H9 (cell line): ENCODE measurements at regions not wholly inside any gene's neighbourhood (a gene's known extent, or its start where the extent isn't known, plus 50 kb on each side); places are given as distances from the start of the nearest gene placed in this dataset.

ENCODE experiments used
- DNase-seq: peaks from one replicate; pipeline ENCODE4 v3.0.0-alpha.2; 2017
- H2AFZ ChIP-seq: one replicate; pipeline ENCODE4 v1.6.1; 2013; ENCODE audit warnings: mild to moderate bottlenecking, low read length, control low read depth, moderate library complexity
- H2AK5ac ChIP-seq: 2 replicates; pipeline ENCODE4 v1.6.1; 2013; ENCODE audit warnings: low read length, control low read depth, mixed read lengths; ENCODE audit not compliant: insufficient read length
- H2BK120ac ChIP-seq: one replicate; pipeline ENCODE4 v1.6.1; 2013; ENCODE audit warnings: low read depth, mild to moderate bottlenecking, low read length, control low read depth, inconsistent platforms; ENCODE audit not compliant: poor library complexity, severe bottlenecking
- H2BK12ac ChIP-seq: 2 replicates; pipeline ENCODE4 v1.6.1; 2013; ENCODE audit warnings: low read length, control low read depth, mixed read lengths, low read depth; ENCODE audit not compliant: insufficient read length
- H2BK15ac ChIP-seq: 2 replicates; pipeline ENCODE4 v1.6.1; 2013; ENCODE audit warnings: low read depth, low read length, control low read depth
- H2BK20ac ChIP-seq: one replicate; pipeline ENCODE4 v1.6.1; 2013; ENCODE audit warnings: low read depth, mild to moderate bottlenecking, low read length, control low read depth, inconsistent platforms; ENCODE audit not compliant: poor library complexity, severe bottlenecking
- H2BK5ac ChIP-seq: 2 replicates; pipeline ENCODE4 v1.6.1; 2013; ENCODE audit warnings: low read length, control low read depth, mixed read lengths; ENCODE audit not compliant: insufficient read length
- H3K14ac ChIP-seq: 2 replicates; pipeline ENCODE4 v1.6.1; 2013; ENCODE audit warnings: low read length, control low read depth; ENCODE audit not compliant: insufficient read depth
- H3K18ac ChIP-seq: 2 replicates; pipeline ENCODE4 v1.6.1; 2013; ENCODE audit warnings: low read depth, mild to moderate bottlenecking, mixed read lengths, low read length, control low read depth; ENCODE audit not compliant: insufficient read length
- H3K23ac ChIP-seq: 2 replicates; pipeline ENCODE4 v1.6.1; 2013; ENCODE audit warnings: low read length, control low read depth, mixed read lengths, low read depth; ENCODE audit not compliant: insufficient read length
- H3K23me2 ChIP-seq: 2 replicates; pipeline ENCODE4 v1.6.1; 2013; ENCODE audit warnings: low read depth, mild to moderate bottlenecking, mixed read lengths, low read length, control low read depth; ENCODE audit not compliant: insufficient read length, poor library complexity, severe bottlenecking
- H3K27ac ChIP-seq: 2 replicates; pipeline ENCODE4 v1.5.1; 2013; ENCODE audit warnings: low read length, control low read depth, mixed read lengths, low read depth; ENCODE audit not compliant: insufficient read length
- H3K27me3 ChIP-seq: 2 replicates; pipeline ENCODE4 v1.6.1; 2013; ENCODE audit warnings: low read length, control low read depth, inconsistent platforms; ENCODE audit not compliant: insufficient read depth
- H3K4ac ChIP-seq: 2 replicates; pipeline ENCODE4 v1.6.1; 2013; ENCODE audit warnings: low read depth, mild to moderate bottlenecking, control low read depth, inconsistent platforms, low read length, moderate library complexity
- H3K4me1 ChIP-seq: 2 replicates; pipeline ENCODE4 v1.6.1; 2013; ENCODE audit warnings: low read length, control low read depth, inconsistent platforms; ENCODE audit not compliant: insufficient read depth
- H3K4me2 ChIP-seq: 2 replicates; pipeline ENCODE4 v1.6.1; 2013; ENCODE audit warnings: low read length, control low read depth, mixed read lengths; ENCODE audit not compliant: insufficient read length, insufficient read depth
- H3K56ac ChIP-seq: 2 replicates; pipeline ENCODE4 v1.6.1; 2013; ENCODE audit warnings: low read depth, mild to moderate bottlenecking, mixed read lengths, low read length, control low read depth; ENCODE audit not compliant: insufficient read length
- H3K79me1 ChIP-seq: 2 replicates; pipeline ENCODE4 v1.6.1; 2013; ENCODE audit warnings: low read depth, mild to moderate bottlenecking, moderate library complexity, low read length, control low read depth, inconsistent platforms; ENCODE audit not compliant: insufficient read depth, poor library complexity, severe bottlenecking
- H3K79me2 ChIP-seq: 2 replicates; pipeline ENCODE4 v1.6.1; 2013; ENCODE audit warnings: low read length, control low read depth, inconsistent platforms; ENCODE audit not compliant: insufficient read depth
- H3K9ac ChIP-seq: 2 replicates; pipeline ENCODE4 v1.6.1; 2013; ENCODE audit warnings: low read length, control low read depth, mixed read lengths; ENCODE audit not compliant: insufficient read length; ENCODE audit errors: extremely low read depth
- H3K9me3 ChIP-seq: one replicate; pipeline ENCODE4 v1.6.1; 2013; ENCODE audit warnings: low read depth, low read length, inconsistent platforms; ENCODE audit not compliant: control insufficient read depth
- H3T11ph ChIP-seq: one replicate; pipeline ENCODE4 v1.6.1; 2013; ENCODE audit warnings: mild to moderate bottlenecking, low read length, control low read depth, inconsistent platforms
- H4K20me1 ChIP-seq: one replicate; pipeline ENCODE4 v1.6.1; 2013; ENCODE audit not compliant: control insufficient read depth, insufficient read length, insufficient read depth
- H4K5ac ChIP-seq: 2 replicates; pipeline ENCODE4 v1.6.1; 2013; ENCODE audit warnings: low read depth, mild to moderate bottlenecking, mixed read lengths, low read length, control low read depth; ENCODE audit not compliant: insufficient read length
- H4K8ac ChIP-seq: replicated peaks from 2 replicates; pipeline ENCODE4 v1.6.1; 2013; ENCODE audit warnings: low read length, control low read depth, mixed read lengths, low read depth; ENCODE audit not compliant: insufficient read length
- H4K91ac ChIP-seq: 2 replicates; pipeline ENCODE4 v1.6.1; 2013; ENCODE audit warnings: low read depth, mild to moderate bottlenecking, moderate library complexity, mixed read lengths, low read length, control low read depth; ENCODE audit not compliant: insufficient read length
- H3K27ac Mint-ChIP-seq, 3 experiments: 2 replicates in 2 of 3; 3 replicates in 1 of 3; pipeline ENCODE4 v1.8.0; 2020 to 2021; ENCODE audit warnings: mixed read lengths in 3 of 3, mild to moderate bottlenecking in 1 of 3, moderate library complexity in 1 of 3
- H3K27me3 Mint-ChIP-seq: 2 replicates; pipeline ENCODE4 v1.8.0; 2021; ENCODE audit warnings: low read depth, mild to moderate bottlenecking, moderate library complexity, mixed read lengths
- H3K36me3 Mint-ChIP-seq, 3 experiments: 2 replicates in 2 of 3; 3 replicates in 1 of 3; pipeline ENCODE4 v1.8.0; 2020 to 2021; ENCODE audit warnings: low read depth in 3 of 3, mixed read lengths in 3 of 3; ENCODE audit not compliant: insufficient read depth in 1 of 3
- H3K4me1 Mint-ChIP-seq, 2 experiments: 2 replicates each; pipeline ENCODE4 v1.8.0; 2020; ENCODE audit warnings: mixed read lengths in 2 of 2
- H3K4me3 Mint-ChIP-seq, 2 experiments: 2 replicates in 1 of 2; 3 replicates in 1 of 2; pipeline ENCODE4 v1.8.0; 2020 to 2021; ENCODE audit warnings: mild to moderate bottlenecking in 2 of 2, mixed read lengths in 2 of 2, moderate library complexity in 1 of 2
- H3K9me3 Mint-ChIP-seq, 2 experiments: 2 replicates in 1 of 2; 3 replicates in 1 of 2; pipeline ENCODE4 v1.8.0; 2020; ENCODE audit warnings: mild to moderate bottlenecking in 2 of 2, mixed read lengths in 2 of 2, moderate library complexity in 1 of 2
- WGBS: extraction: QIAGEN DNeasy Blood & Tissue Kit; methylation state at CpG from one replicate; pipeline ENCODE4 v1.1.7; 2013; ENCODE audit warnings: missing lambda C conversion rate, low lambda C conversion rate, mixed read lengths; ENCODE audit not compliant: insufficient read length; ENCODE audit errors: extremely low coverage; 5-methylcytosine and 5-hydroxymethylcytosine counted together
- TF ChIP-seq, protein P1 (sequence below): fragments of 200-600 bp; sonication (generic); conservative IDR thresholded peaks from 3 replicates; pipeline ENCODE4 v1.8.0; 2021; ENCODE audit warnings: antibody characterized with exemption, mild to moderate bottlenecking

DNA sequence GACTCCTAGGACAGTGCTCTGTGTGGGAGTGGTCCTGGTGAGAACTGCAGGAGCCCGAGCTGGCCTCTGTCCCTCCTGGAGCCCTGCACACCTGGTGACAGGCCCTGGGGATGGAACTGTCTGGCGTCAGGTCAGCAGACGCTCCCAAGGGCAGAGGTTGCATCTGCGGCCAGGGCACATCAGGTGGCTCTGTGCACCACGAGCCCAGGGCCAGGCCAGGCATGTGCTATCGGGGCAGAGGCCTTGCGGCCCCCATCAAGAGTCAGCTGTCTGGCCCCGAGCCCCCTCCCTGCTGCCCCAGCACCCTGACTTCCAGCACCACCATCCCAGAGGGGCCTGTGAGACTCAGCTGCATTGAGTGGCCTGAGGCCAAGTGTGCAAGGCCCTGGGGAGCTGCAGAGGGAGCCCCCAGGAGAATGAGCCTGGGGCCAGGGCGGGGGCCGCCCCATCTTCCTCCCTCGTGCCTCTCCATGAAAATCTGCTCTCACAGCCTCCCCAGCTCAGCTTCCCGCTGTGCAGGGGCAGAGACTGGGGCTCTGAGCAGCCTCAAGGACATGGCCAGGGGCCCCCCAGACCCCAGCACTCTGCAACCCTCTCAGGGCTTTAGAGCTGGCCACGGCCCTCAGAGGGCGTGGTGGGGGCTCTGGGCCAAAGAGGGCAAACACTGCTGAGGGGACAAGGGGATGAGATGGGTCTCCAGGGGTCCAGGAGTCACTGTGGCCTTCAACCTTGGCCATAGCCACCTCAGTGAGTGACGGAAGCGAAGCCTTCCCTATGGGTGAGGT is 56.4 kb downstream of the RTL6 start:
- no peak overlapping the region for H2BK5ac ChIP-seq
- H3K9me3 Mint-ChIP-seq, result peaks cover 3% of the 10 kb centered on the region in 2 experiments; a peak in 4 of 5 replicates
- no peak overlapping the region for H3K23ac ChIP-seq
- no peak overlapping the region for H3K56ac ChIP-seq
- no peaks in the 10 kb centered on the region for H4K20me1 ChIP-seq
- H3K27ac Mint-ChIP-seq, result no peak overlapping the region
- peak; percentile 8 for DNase-seq
- H3K9me3 ChIP-seq, result no peaks in the 10 kb centered on the region
- no peak overlapping the region for H2BK15ac ChIP-seq
- no peak overlapping the region for H4K91ac ChIP-seq
- H3K23me2 ChIP-seq, result no peaks in the 10 kb centered on the region
- no peak overlapping the region for H3K4ac ChIP-seq
- no peak overlapping the region for H2BK20ac ChIP-seq
- H3K18ac ChIP-seq, result no peak overlapping the region
- no peak overlapping the region for H2AFZ ChIP-seq
- no peak overlapping the region for H4K8ac ChIP-seq
- WGBS, result no CpG with 5 or more reads among the region's 16 CpGs
- H3K36me3 Mint-ChIP-seq, result 0 out of 7 replicates have a peak, but pooled peaks cover 0 to 3% (median 3%) of the 10 kb centered on the region in 3 experiments
- no peak overlapping the region for H4K5ac ChIP-seq
- no peak overlapping the region for H3K4me2 ChIP-seq
- H3K79me2 ChIP-seq, result no peaks in the 10 kb centered on the region
- H3K4me3 Mint-ChIP-seq, result no peak overlapping the region
- H3K4me1 ChIP-seq, result no peaks in the 10 kb centered on the region
- H2BK12ac ChIP-seq, result no peak overlapping the region
- H2AK5ac ChIP-seq, result no peak overlapping the region
- no peak overlapping the region for H3K27ac ChIP-seq
- H3K4me1 Mint-ChIP-seq, result peaks cover 8 to 22% of the 10 kb centered on the region in 2 experiments
- no peaks in the 10 kb centered on the region for H3K27me3 ChIP-seq
- TF ChIP-seq, protein P1, sequence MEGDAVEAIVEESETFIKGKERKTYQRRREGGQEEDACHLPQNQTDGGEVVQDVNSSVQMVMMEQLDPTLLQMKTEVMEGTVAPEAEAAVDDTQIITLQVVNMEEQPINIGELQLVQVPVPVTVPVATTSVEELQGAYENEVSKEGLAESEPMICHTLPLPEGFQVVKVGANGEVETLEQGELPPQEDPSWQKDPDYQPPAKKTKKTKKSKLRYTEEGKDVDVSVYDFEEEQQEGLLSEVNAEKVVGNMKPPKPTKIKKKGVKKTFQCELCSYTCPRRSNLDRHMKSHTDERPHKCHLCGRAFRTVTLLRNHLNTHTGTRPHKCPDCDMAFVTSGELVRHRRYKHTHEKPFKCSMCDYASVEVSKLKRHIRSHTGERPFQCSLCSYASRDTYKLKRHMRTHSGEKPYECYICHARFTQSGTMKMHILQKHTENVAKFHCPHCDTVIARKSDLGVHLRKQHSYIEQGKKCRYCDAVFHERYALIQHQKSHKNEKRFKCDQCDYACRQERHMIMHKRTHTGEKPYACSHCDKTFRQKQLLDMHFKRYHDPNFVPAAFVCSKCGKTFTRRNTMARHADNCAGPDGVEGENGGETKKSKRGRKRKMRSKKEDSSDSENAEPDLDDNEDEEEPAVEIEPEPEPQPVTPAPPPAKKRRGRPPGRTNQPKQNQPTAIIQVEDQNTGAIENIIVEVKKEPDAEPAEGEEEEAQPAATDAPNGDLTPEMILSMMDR, result no peak
- no peaks in the 10 kb centered on the region for H3K79me1 ChIP-seq
- H3K9ac ChIP-seq, result no peak overlapping the region
- no peak overlapping the region for H2BK120ac ChIP-seq
- H3K14ac ChIP-seq, result no peak overlapping the region; the same call in 1 of the 2 replicates
- H3T11ph ChIP-seq, result no peak overlapping the region
- H3K27me3 Mint-ChIP-seq, result peaks cover 14% of the 10 kb centered on the region
